Body of pancreas (tissue), 4 donors: ENCODE measurements at regions not wholly inside any gene's neighbourhood (a gene's known extent, or its start where the extent isn't known, plus 50 kb on each side); places are given as distances from the start of the nearest gene placed in this dataset.

Experiments
- CTCF ChIP-seq, 7 experiments: fragments of 450-650 bp in 4 of 7; fragments of 200-600 bp in 3 of 7; sonication (generic) in 3 of 7; IDR thresholded peaks; one replicate each; pipeline ENCODE4 v1.5.1; 2016 to 2019; ENCODE audit warnings: antibody characterized with exemption in 7 of 7
- POLR2A ChIP-seq, 3 donors: fragments of 450-650 bp; IDR thresholded peaks; one replicate each; pipeline ENCODE4 v1.6.1; 2016; ENCODE audit warnings: antibody characterized with exemption in 3 of 3, mild to moderate bottlenecking in 2 of 3

- TF ChIP-seq POLR2A (IDR thresholded peaks at IDR 0.05) (no peak), CTCF (IDR thresholded peaks at IDR 0.05) (no peak)
Observed at GRCh38 chr5:92050970-92051369, 667.9 kb upstream of the ARRDC3 start.
